ENCODE measurements at regions not wholly inside any gene's neighbourhood (a gene's known extent, or its start where the extent isn't known, plus 50 kb on each side); places are given as distances from the start of the nearest gene placed in this dataset.

DNA sequence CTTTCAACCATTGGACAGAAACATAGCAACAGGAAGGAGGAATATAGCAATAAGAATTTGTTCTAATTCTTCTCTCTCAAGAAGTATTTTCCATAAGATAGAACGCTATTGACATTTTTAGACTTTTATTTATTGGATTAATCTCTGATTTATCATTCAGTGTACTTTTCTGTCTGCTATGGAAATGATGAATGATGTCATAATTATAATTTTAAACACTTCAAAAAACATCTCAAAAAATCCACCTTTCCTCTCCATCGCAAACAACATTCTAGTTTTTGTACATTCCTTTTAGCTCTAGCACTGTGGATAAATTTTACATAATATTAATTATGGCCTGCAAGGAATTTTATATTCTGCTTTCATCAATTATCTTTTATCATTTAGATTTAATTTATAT, 643.2 kb downstream of the DHX35 start:
- no peaks in the 10 kb centered on the region for H3K36me3 Mint-ChIP-seq (ENCODE audit: unreplicated experiment)
- no peak overlapping the region for H3K27ac Mint-ChIP-seq (ENCODE audit: unreplicated experiment)
- TF ChIP-seq, protein P1, sequence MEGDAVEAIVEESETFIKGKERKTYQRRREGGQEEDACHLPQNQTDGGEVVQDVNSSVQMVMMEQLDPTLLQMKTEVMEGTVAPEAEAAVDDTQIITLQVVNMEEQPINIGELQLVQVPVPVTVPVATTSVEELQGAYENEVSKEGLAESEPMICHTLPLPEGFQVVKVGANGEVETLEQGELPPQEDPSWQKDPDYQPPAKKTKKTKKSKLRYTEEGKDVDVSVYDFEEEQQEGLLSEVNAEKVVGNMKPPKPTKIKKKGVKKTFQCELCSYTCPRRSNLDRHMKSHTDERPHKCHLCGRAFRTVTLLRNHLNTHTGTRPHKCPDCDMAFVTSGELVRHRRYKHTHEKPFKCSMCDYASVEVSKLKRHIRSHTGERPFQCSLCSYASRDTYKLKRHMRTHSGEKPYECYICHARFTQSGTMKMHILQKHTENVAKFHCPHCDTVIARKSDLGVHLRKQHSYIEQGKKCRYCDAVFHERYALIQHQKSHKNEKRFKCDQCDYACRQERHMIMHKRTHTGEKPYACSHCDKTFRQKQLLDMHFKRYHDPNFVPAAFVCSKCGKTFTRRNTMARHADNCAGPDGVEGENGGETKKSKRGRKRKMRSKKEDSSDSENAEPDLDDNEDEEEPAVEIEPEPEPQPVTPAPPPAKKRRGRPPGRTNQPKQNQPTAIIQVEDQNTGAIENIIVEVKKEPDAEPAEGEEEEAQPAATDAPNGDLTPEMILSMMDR (IDR thresholded peaks at IDR 0.05; ENCODE audit: partially characterized antibody, unreplicated experiment), result no peak
- no peak for DNase-seq
- H3K4me1 Mint-ChIP-seq (ENCODE audit: low read depth, unreplicated experiment), result no peaks in the 10 kb centered on the region
- no peaks in the 10 kb centered on the region for H3K27me3 Mint-ChIP-seq (ENCODE audit: unreplicated experiment)
- H3K4me3 Mint-ChIP-seq (ENCODE audit: unreplicated experiment), result no peak overlapping the region
- H3K9me3 Mint-ChIP-seq (ENCODE audit: unreplicated experiment), result no peaks in the 10 kb centered on the region

DNA sequence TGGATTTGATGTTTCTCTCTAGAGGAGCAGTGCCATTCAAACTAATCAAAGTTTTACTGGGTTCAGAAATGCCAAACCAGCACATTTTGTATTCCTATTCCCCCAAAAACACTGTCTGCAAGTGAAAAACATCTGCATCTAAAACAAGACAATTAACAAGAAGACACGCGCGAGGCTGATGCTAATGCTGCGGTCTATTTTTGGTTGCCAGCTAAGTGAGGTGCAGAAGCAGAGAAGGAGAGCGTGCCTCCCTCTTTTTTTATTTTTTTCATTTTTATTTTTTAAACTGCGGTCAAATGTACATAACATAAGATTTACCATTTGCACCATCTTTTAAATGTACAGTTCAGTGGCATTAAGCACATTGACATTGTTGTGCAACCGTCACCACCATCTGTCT, 641.1 kb downstream of the DHX35 start:
- no peak overlapping the region for H3K4me3 Mint-ChIP-seq (ENCODE audit: unreplicated experiment)
- H3K4me1 Mint-ChIP-seq (ENCODE audit: low read depth, unreplicated experiment), result no peaks in the 10 kb centered on the region
- no peak overlapping the region for H3K27ac Mint-ChIP-seq (ENCODE audit: unreplicated experiment)
- no peaks in the 10 kb centered on the region for H3K36me3 Mint-ChIP-seq (ENCODE audit: unreplicated experiment)
- no peaks in the 10 kb centered on the region for H3K9me3 Mint-ChIP-seq (ENCODE audit: unreplicated experiment)
- no peaks in the 10 kb centered on the region for H3K27me3 Mint-ChIP-seq (ENCODE audit: unreplicated experiment)
- TF ChIP-seq, protein P1 (IDR thresholded peaks at IDR 0.05; ENCODE audit: partially characterized antibody, unreplicated experiment), result no peak
- DNase-seq, result no peak

DNA sequence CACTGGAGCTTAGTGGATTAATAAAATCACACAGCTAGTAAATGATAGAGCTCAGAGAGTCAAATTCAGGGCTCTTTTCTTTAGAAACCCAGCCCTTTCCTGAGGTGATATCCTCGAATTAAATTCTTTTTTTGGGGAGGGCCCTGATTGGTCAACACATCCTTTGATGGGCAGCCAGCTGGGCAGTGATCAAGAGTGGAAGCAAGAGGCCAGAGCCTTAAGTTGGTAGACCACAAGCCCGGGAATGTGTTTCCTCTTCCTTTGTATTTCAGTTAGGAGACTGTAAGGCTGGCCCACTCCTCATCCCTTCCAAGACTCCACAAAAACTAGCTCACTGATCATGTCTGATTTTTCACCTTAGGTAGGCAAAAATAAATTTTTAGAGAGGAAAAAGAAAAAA, 640.5 kb downstream of the DHX35 start:
- no peak overlapping the region for H3K27ac Mint-ChIP-seq (ENCODE audit: unreplicated experiment)
- no peaks in the 10 kb centered on the region for H3K36me3 Mint-ChIP-seq (ENCODE audit: unreplicated experiment)
- H3K4me3 Mint-ChIP-seq (ENCODE audit: unreplicated experiment), result no peak overlapping the region
- TF ChIP-seq, protein P1 (IDR thresholded peaks at IDR 0.05; ENCODE audit: partially characterized antibody, unreplicated experiment), result no peak
- no peaks in the 10 kb centered on the region for H3K9me3 Mint-ChIP-seq (ENCODE audit: unreplicated experiment)
- no peaks in the 10 kb centered on the region for H3K27me3 Mint-ChIP-seq (ENCODE audit: unreplicated experiment)
- H3K4me1 Mint-ChIP-seq (ENCODE audit: low read depth, unreplicated experiment), result no peaks in the 10 kb centered on the region
- no peak for DNase-seq

DNA sequence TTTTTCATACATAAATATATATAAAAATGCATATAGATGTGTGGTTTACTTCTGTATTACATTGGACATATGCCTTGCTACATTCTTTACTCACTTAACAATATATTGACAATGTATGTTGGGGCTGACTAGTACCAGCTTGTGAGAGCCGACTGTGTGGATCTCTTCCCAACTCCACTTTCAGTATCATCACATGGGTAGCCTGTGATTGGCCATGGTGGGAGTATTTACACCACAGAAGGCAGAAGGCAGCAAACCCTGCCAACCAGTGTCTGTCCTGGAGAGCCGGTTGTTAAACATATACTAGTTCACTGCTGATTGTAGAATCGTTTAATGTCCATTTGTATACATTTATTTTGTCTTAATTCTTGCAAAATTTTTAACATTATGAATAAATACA, 638.7 kb downstream of the DHX35 start:
- TF ChIP-seq, protein P1 (IDR thresholded peaks at IDR 0.05; ENCODE audit: partially characterized antibody, unreplicated experiment), result no peak
- Mint-ChIP-seq H3K9me3 (ENCODE audit: unreplicated experiment) (no peaks in the 10 kb centered on the region), H3K36me3 (ENCODE audit: unreplicated experiment) (no peaks in the 10 kb centered on the region), H3K27ac (ENCODE audit: unreplicated experiment) (no peak overlapping the region), H3K4me1 (ENCODE audit: low read depth, unreplicated experiment) (no peaks in the 10 kb centered on the region), H3K4me3 (ENCODE audit: unreplicated experiment) (no peak overlapping the region), H3K27me3 (ENCODE audit: unreplicated experiment) (no peaks in the 10 kb centered on the region)
- no peak for DNase-seq

DNA sequence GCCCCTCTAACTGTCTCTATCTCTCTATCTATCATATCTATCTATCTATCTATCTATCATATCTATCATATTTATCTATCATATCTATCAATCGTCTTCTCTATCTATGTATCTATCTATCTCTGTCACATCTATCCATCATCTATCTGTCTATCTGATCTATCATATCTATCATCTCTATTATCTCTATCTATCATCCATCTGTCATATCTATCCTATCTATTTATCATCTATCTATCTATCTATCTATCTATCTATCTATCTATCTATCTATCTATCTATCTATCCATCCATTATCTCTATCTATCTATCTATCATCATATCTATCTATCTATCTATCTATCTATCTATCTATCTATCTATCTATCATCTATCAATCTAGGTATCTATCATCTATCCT, 638.0 kb downstream of the DHX35 start:
- peaks cover 5% of the 10 kb centered on the region for H3K4me1 Mint-ChIP-seq (ENCODE audit: low read depth, unreplicated experiment)
- no peaks in the 10 kb centered on the region for H3K27me3 Mint-ChIP-seq (ENCODE audit: unreplicated experiment)
- H3K36me3 Mint-ChIP-seq (ENCODE audit: unreplicated experiment), result no peaks in the 10 kb centered on the region
- H3K27ac Mint-ChIP-seq (ENCODE audit: unreplicated experiment), result no peak overlapping the region
- no peak overlapping the region for H3K4me3 Mint-ChIP-seq (ENCODE audit: unreplicated experiment)
- no peaks in the 10 kb centered on the region for H3K9me3 Mint-ChIP-seq (ENCODE audit: unreplicated experiment)
- DNase-seq, result no peak
- TF ChIP-seq, protein P1 (IDR thresholded peaks at IDR 0.05; ENCODE audit: partially characterized antibody, unreplicated experiment), result no peak

Data from glutamatergic neuron (in vitro differentiated cells).